D721Med (cell line): ENCODE measurements at regions not wholly inside any gene's neighbourhood (a gene's known extent, or its start where the extent isn't known, plus 50 kb on each side); places are given as distances from the start of the nearest gene placed in this dataset.

Experiments used
- DNase-seq: peaks from one replicate; pipeline ENCODE4 v3.0.0; 2011; ENCODE audit warnings: low spot score; ENCODE audit not compliant: insufficient read length
- FAIRE-seq: peaks from 2 replicates; lab custom pipeline; 2011; peaks lifted over from hg19 to GRCh38; lab: Jason Lieb, UNC
- TF ChIP-seq, protein P1 (sequence below): IDR thresholded peaks from 2 replicates; pipeline ENCODE4 v1.5.1; 2012; ENCODE audit warnings: mild to moderate bottlenecking, control low read depth; ENCODE audit not compliant: insufficient read depth; ENCODE audit errors: missing control alignments

DNA sequence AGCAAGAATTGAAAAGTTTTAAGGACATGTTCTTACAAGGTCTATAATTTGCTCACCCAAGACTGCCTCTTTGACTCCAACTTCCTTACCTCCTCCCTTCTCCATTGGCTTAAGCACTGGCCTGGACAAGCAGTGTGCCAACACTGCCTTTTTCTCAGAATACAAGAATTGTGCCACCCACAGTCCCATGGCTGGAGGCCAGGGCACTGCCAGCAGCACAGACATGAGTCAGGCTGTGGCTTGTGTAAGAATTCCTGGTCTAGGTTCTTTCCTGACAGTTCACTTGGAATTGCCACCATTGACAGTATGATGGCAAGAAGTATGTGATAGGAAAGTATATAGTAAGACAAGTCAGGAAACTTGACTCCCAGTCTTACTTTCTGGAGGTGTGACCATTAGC, 202.7 kb upstream of the MARCKS start:
- TF ChIP-seq, protein P1, sequence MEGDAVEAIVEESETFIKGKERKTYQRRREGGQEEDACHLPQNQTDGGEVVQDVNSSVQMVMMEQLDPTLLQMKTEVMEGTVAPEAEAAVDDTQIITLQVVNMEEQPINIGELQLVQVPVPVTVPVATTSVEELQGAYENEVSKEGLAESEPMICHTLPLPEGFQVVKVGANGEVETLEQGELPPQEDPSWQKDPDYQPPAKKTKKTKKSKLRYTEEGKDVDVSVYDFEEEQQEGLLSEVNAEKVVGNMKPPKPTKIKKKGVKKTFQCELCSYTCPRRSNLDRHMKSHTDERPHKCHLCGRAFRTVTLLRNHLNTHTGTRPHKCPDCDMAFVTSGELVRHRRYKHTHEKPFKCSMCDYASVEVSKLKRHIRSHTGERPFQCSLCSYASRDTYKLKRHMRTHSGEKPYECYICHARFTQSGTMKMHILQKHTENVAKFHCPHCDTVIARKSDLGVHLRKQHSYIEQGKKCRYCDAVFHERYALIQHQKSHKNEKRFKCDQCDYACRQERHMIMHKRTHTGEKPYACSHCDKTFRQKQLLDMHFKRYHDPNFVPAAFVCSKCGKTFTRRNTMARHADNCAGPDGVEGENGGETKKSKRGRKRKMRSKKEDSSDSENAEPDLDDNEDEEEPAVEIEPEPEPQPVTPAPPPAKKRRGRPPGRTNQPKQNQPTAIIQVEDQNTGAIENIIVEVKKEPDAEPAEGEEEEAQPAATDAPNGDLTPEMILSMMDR = no peak
- FAIRE-seq (no peak), DNase-seq (no peak)

DNA sequence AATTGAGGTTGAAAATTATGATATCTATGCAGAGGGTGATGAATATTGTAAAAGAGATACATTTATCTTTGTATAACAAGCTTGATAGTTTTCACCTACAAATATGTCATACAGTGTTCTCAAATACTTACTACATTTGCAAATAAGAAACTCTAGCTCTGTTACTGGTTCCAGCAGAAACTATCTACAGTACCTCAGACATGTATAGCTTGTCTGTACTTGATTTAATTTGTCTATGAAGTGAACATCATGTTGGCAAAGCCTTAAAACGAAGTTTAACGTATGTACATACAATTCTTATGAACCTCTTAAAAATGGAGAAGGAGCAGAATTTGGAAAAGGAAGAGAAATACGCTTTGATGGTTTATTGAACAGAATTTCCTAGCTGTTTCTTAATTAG, 201.4 kb upstream of the MARCKS start:
- TF ChIP-seq, protein P1 = no peak
- FAIRE-seq = no peak
- DNase-seq = no peak

DNA sequence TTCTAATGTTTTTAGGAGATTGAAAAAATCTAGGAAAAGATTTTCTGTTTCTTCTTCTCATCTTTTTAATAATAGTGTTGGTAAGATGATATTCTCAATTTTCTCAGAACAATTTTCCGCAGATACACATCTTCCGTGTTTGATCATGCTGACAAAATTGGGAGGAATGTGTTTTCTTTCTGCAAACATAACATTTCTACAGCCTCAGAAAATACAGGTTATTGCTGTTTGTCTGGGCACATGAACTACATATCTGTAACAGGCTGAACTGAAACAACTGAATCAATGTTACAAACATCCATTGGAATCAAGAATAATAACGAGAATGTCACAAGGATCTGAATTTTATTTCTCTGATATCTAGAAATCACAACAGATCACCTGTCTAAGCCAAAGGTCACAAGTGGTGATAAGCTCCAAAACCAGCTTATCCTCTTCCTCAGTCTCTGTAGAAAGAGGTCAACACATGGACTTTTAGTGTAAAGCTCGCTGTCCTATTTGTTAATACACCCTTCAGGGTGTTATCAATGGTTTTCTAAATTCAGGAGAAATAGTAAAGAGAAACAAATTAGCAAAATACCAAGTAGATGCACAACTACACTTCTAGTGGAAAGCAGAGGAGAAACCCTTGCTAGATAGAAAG, 197.3 kb upstream of the MARCKS start:
- TF ChIP-seq, protein P1 = no peak
- DNase-seq = no peak
- FAIRE-seq = no peak

DNA sequence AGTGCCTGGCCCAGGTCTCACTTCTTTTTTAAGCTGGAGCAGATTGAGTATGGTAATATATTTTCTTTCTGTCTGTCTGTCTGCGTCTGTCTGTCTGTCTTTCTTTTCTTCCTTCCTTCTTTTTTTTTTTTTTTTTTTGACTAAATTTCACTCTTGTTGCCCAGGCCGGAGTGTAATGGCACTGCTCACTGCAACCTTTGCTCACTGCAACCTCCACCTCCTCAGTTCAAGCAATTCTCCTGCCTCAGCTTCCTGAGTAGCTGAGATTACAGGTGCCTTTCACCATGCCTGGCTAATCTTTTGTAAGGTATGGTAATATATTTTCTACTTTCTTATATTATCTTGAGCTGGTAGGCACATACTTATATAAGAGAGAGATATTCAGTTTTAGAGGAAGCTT, 196.3 kb upstream of the MARCKS start:
- no peak for FAIRE-seq

DNA sequence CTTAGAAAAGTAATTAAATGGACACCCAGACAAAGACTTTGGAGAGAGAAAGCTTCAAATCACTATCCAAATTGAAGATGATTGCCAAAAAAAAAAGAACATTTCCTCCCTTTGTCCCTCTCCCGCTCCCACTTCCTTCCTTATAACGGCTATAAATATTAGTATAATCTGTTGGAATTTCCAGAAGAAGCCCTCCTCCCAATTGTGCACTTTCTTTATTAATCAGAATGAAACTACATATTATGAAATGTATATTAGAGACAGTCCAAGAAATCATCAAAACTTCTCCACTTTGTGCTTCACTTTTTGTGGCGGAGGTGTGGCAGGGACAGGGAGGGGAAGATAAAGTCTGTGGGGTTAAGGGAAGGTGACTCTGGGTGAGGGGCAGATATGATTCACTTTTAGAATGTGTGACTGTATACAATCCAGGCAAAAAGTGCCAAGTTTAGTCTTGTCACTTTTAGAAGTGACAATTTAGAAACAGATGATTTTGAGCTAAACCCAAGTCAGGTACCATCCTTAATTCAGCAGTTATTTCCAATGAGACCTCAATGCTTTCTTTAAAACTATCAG, 195.0 kb upstream of the MARCKS start:
- DNase-seq (no peak), FAIRE-seq (no peak)
- TF ChIP-seq, protein P1 = no peak

More for the DNA sequence above, 196.3 kb upstream of the MARCKS start:
- TF ChIP-seq, protein P1 = no peak
- DNase-seq = no peak

DNA sequence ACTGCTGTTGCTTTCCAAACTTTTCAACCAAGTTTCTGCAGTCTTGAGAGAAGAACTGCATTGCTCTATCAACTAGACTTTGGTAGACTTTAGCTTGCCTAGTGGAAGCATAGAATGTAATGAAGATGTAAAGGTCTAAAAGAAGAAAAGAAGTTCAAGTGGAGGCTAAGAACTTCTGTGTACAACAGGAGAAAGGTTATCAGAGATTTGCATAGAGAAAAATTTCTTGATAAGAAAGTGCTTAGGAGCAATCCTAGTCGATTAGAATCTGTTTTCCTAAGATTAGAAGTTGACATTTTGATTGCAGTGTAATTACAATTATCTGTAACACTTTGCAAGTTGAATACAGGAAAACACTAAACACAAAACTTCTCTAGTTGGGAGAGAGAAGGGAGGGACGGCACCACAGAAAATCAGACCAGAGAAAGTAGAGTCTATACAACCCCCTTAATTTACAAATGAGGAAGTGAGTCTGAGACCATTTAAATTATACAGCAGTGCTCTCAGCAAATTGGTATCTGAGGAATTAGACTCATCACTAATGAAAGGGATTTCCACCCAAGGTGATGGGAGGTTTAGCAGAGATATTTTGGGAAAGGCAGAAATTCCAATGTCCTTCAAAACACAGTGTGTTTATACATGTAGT, 194.3 kb upstream of the MARCKS start:
- FAIRE-seq = no peak
- no peak for DNase-seq
- TF ChIP-seq, protein P1 = no peak

DNA sequence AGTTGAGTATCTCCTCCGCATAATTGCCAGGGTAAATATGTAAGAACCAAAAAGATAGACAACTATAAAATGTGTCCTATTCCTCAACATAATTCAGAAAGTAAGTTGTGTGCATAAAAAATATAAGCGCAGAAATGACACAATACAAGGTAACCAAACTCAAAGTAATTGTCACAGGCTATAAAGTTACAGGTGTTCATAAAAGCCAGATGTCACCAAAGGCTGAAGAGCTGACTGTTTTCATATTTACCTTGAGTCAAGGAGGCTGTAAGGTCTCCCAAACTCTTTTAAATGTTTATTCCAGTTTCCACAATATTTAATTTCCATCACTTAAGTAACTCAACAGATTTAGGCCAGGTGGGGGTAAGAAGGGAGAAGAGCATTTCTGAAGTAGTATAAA, 192.2 kb upstream of the MARCKS start:
- FAIRE-seq (no peak), DNase-seq (no peak)
- TF ChIP-seq, protein P1 = no peak
